Right lobe of liver (tissue), 6 donors: ENCODE measurements at regions not wholly inside any gene's neighbourhood (a gene's known extent, or its start where the extent isn't known, plus 50 kb on each side); places are given as distances from the start of the nearest gene placed in this dataset.
"Not testable (repeated sequence)": the region's sequence is repeated elsewhere in the genome, so short reads cannot be mapped to it uniquely, and the experiment has no call there.

Experiments
- ATAC-seq, 4 donors: fragments of 200-7000 bp; cut with Tn5 transposase; one replicate each; pipeline ENCODE4 v1.9.1; 2020; ENCODE audit warnings: mild to moderate bottlenecking in 4 of 4, moderate library complexity in 4 of 4
- DNase-seq, 3 donors: peaks; one replicate each; pipeline ENCODE4 v3.0.0-alpha.2; 2020
- H3K27ac ChIP-seq, 3 donors: fragments of 200-600 bp; one replicate each; pipeline ENCODE4 v1.8.0; 2022
- H3K27me3 ChIP-seq, 2 donors: fragments of 200-600 bp; one replicate each; pipeline ENCODE4 v1.8.0; 2022
- H3K36me3 ChIP-seq, 4 donors: fragments of 200-600 bp; sonication (generic) in 1 of 4; one replicate each; pipeline versions ENCODE4 v1.5.1 to v1.8.0; 2017 to 2022; ENCODE audit warnings: control low read depth in 1 of 4
- H3K4me1 ChIP-seq, 4 donors: fragments of 200-600 bp; sonication (generic) in 1 of 4; one replicate each; pipeline versions ENCODE4 v1.5.1 to v1.8.0; 2017 to 2022; ENCODE audit warnings: control low read depth in 1 of 4
- H3K4me3 ChIP-seq, 3 donors: fragments of 200-600 bp; one replicate each; pipeline ENCODE4 v1.8.0; 2022
- H3K9me3 ChIP-seq, 4 donors: fragments of 200-600 bp; sonication (generic) in 1 of 4; one replicate each; pipeline versions ENCODE4 v1.5.1 to v1.8.0; 2017 to 2022; ENCODE audit warnings: control low read depth in 1 of 4
- CTCF ChIP-seq, 4 donors: fragments of 200-600 bp in 3 of 4; fragments of 450-650 bp in 1 of 4; IDR thresholded peaks; one replicate each; pipeline versions ENCODE4 v1.5.1 to v1.8.0; 2016 to 2022; ENCODE audit warnings: antibody characterized with exemption in 4 of 4, mild to moderate bottlenecking in 2 of 4
- POLR2A ChIP-seq: fragments of 450-650 bp; IDR thresholded peaks from one replicate; pipeline ENCODE4 v1.6.1; 2017; ENCODE audit warnings: antibody characterized with exemption, mild to moderate bottlenecking
- WGBS: methylation state at CpG from one replicate; pipeline ENCODE4 v1.1.6; 2018; ENCODE audit warnings: low coverage, low lambda C conversion rate; ENCODE audit not compliant: insufficient coverage; ENCODE audit errors: missing lambda C conversion rate; 5-methylcytosine and 5-hydroxymethylcytosine counted together
- intact Hi-C, 2 donors: fragments of 100-400 bp; cut with DNase I; formaldehyde crosslinking; loops; one replicate each; pipeline versions ENCODE4 v1.11.2 to v1.14.1; 2022
- donor health status: DM: no; HTN: yes; CAD: no.
- donor health status: DM: no; HTN: no; CAD: no.
- donor health status: DM: no; HTN: no; CAD: no.
- donor health status: DM: no; HTN: yes; CAD: no.
- donor health status: DM: no; HTN: yes; CAD: no.

- H3K4me3 ChIP-seq: no peak overlapping the region
- no peak for TF ChIP-seq POLR2A
- no peak for TF ChIP-seq CTCF (IDR thresholded peaks at IDR 0.05)
- no peak for DNase-seq
- WGBS: 65% methylated on average over 2 of the region's 2 CpGs
- H3K4me1 ChIP-seq: no peaks in the 10 kb centered on the region
- intact Hi-C loops: no loop called here
- H3K27me3 ChIP-seq: no peaks in the 10 kb centered on the region
- no peaks in the 10 kb centered on the region for H3K9me3 ChIP-seq
- no peak for ATAC-seq
- H3K36me3 ChIP-seq: no peaks in the 10 kb centered on the region
- no peak overlapping the region for H3K27ac ChIP-seq
Measured at GRCh38 chr3:3654916-3655315, 144.3 kb upstream of the LRRN1 start.

- H3K9me3 ChIP-seq: no peaks in the 10 kb centered on the region
- no peak for ATAC-seq
- H3K27ac ChIP-seq: no peak overlapping the region
- DNase-seq: no peak
- H3K4me3 ChIP-seq: no peak overlapping the region
- no peaks in the 10 kb centered on the region for H3K4me1 ChIP-seq
- WGBS: 69% methylated on average over 3 of the region's 5 CpGs
- no peaks in the 10 kb centered on the region for H3K27me3 ChIP-seq
- no peaks in the 10 kb centered on the region for H3K36me3 ChIP-seq
- TF ChIP-seq CTCF (IDR thresholded peaks at IDR 0.05) (no peak), POLR2A (no peak)
- intact Hi-C loops: no loop called here
Measured at GRCh38 chr3:3648988-3649679, 150.1 kb upstream of the LRRN1 start.

- TF ChIP-seq POLR2A: no peak
- Histone ChIP-seq H3K27me3 (no peaks in the 10 kb centered on the region), H3K4me1 (no peaks in the 10 kb centered on the region), H3K9me3 (no peaks in the 10 kb centered on the region), H3K4me3 (no peak overlapping the region), H3K36me3 (no peaks in the 10 kb centered on the region), H3K27ac (no peak overlapping the region)
- no peak for ATAC-seq
- no peak for DNase-seq
- intact Hi-C loops: no loop called here
- WGBS: 64% methylated on average over 1 of the region's 2 CpGs
Measured at GRCh38 chr3:3646934-3647333, 152.3 kb upstream of the LRRN1 start.

- 60% methylated on average over 12 of the region's 13 CpGs for WGBS
- H3K9me3 ChIP-seq, H3K4me3 ChIP-seq, DNase-seq, H3K4me1 ChIP-seq, ATAC-seq, H3K36me3 ChIP-seq, H3K27ac ChIP-seq, intact Hi-C loops, H3K27me3 ChIP-seq: not testable (repeated sequence)
Measured at GRCh38 chr3:3646103-3646844, 153.0 kb upstream of the LRRN1 start.

GRCh38 chr3:3641877-3642455 lies 157.3 kb upstream of the LRRN1 start:
- no peak overlapping the region for H3K4me3 ChIP-seq
- H3K27ac ChIP-seq: no peak overlapping the region
- H3K4me1 ChIP-seq: no peaks in the 10 kb centered on the region
- intact Hi-C loops: no loop called here
- H3K27me3 ChIP-seq: no peaks in the 10 kb centered on the region
- H3K36me3 ChIP-seq: no peaks in the 10 kb centered on the region
- no peak for TF ChIP-seq POLR2A
- TF ChIP-seq CTCF (IDR thresholded peaks at IDR 0.05): no peak
- no peaks in the 10 kb centered on the region for H3K9me3 ChIP-seq
- no peak for ATAC-seq
- 60% methylated on average over 4 of the region's 5 CpGs for WGBS
- DNase-seq: no peak
